ENCODE measurements at regions not wholly inside any gene's neighbourhood (a gene's known extent, or its start where the extent isn't known, plus 50 kb on each side); places are given as distances from the start of the nearest gene placed in this dataset.

GRCh38 chr2:185658750-185659149, 79.9 kb upstream of the FSIP2 start:
- H3K27me3 Mint-ChIP-seq (ENCODE audit: insufficient read depth), result no peaks in the 10 kb centered on the region
- DNase-seq, result no peak
- 100% methylated on average over 1 of the region's 2 CpGs; no CpG with 5 or more reads in 1 of the 2 experiments for WGBS, 2 experiments (ENCODE audit: insufficient coverage in 1 of 2, insufficient read length in 1 of 2)
- H3K36me3 ChIP-seq (ENCODE audit: control insufficient read depth, insufficient read depth, low read length), result no peaks in the 10 kb centered on the region
- H3K9me3 Mint-ChIP-seq, result no peaks in the 10 kb centered on the region
- H3K4me1 ChIP-seq (ENCODE audit: control insufficient read depth, insufficient read depth, low read length), result no peaks in the 10 kb centered on the region
- H3K4me3 ChIP-seq (ENCODE audit: low read length), result no peak overlapping the region
- H3K9ac ChIP-seq (ENCODE audit: extremely low read depth, low read length, poor library complexity, severe bottlenecking), result no peak overlapping the region
- no peaks in the 10 kb centered on the region for H3K4me1 Mint-ChIP-seq
- H3K27ac Mint-ChIP-seq, result no peak overlapping the region
- no peaks in the 10 kb centered on the region for H3K9me3 ChIP-seq (ENCODE audit: control insufficient read depth, low read length)
- no peak for TF ChIP-seq CTCF (conservative IDR thresholded peaks at IDR 0.05)
- no peak overlapping the region for H3K4me3 Mint-ChIP-seq
- no peak overlapping the region for H3K27ac ChIP-seq (ENCODE audit: low read depth, low read length)
- no peaks in the 10 kb centered on the region for H3K27me3 ChIP-seq (ENCODE audit: control insufficient read depth, insufficient read depth, low read length, poor library complexity, severe bottlenecking)
- H3K36me3 Mint-ChIP-seq (ENCODE audit: low read depth), result no peaks in the 10 kb centered on the region

- Histone ChIP-seq H3K9me3 (ENCODE audit: control insufficient read depth, low read length) (no peaks in the 10 kb centered on the region), H3K36me3 (ENCODE audit: control insufficient read depth, insufficient read depth, low read length) (no peaks in the 10 kb centered on the region), H3K27ac (ENCODE audit: low read depth, low read length) (no peak overlapping the region), H3K9ac (ENCODE audit: extremely low read depth, low read length, poor library complexity, severe bottlenecking) (no peak overlapping the region), H3K27me3 (ENCODE audit: control insufficient read depth, insufficient read depth, low read length, poor library complexity, severe bottlenecking) (no peaks in the 10 kb centered on the region), H3K4me3 (ENCODE audit: low read length) (no peak overlapping the region), H3K4me1 (ENCODE audit: control insufficient read depth, insufficient read depth, low read length) (peaks cover 3% of the 10 kb centered on the region)
- 71% methylated on average over 1 of the region's 1 CpG; no CpG with 5 or more reads in 1 of the 2 experiments for WGBS, 2 experiments (ENCODE audit: insufficient coverage in 1 of 2, insufficient read length in 1 of 2)
- no peak for DNase-seq
- no peaks in the 10 kb centered on the region for H3K9me3 Mint-ChIP-seq
- no peak overlapping the region for H3K27ac Mint-ChIP-seq
- H3K4me3 Mint-ChIP-seq, result no peak overlapping the region
- H3K27me3 Mint-ChIP-seq (ENCODE audit: insufficient read depth), result no peaks in the 10 kb centered on the region
- H3K36me3 Mint-ChIP-seq (ENCODE audit: low read depth), result no peaks in the 10 kb centered on the region
- H3K4me1 Mint-ChIP-seq, result peaks cover 6% of the 10 kb centered on the region
- no peak for TF ChIP-seq CTCF (conservative IDR thresholded peaks at IDR 0.05)
Measured at GRCh38 chr2:185663811-185664210, 74.8 kb upstream of the FSIP2 start.

DNA sequence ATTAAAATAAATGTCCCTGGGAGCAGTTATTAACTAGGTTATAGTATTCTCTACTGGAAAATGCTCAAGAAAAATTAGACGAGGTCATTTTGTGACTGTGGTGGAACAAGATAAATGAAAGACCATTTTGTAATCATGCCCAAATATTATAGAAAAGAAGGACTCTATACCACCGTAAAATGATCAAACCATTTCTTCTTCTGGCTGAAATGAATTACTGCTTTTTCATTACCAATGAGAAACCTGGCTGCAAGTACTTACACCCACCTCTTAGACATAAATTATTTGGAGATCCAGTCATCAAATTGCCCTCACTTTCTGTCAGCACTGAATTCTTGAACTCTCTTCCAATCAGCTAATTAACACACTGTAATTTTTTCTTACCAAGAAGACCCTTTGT, 74.2 kb upstream of the FSIP2 start:
- no peaks in the 10 kb centered on the region for H3K9me3 Mint-ChIP-seq

More for the DNA sequence above, 74.2 kb upstream of the FSIP2 start:
- no peaks in the 10 kb centered on the region for H3K36me3 Mint-ChIP-seq (ENCODE audit: low read depth)
- no peak overlapping the region for H3K27ac ChIP-seq (ENCODE audit: low read depth, low read length)
- H3K36me3 ChIP-seq (ENCODE audit: control insufficient read depth, insufficient read depth, low read length), result no peaks in the 10 kb centered on the region
- H3K9ac ChIP-seq (ENCODE audit: extremely low read depth, low read length, poor library complexity, severe bottlenecking), result no peak overlapping the region
- no peaks in the 10 kb centered on the region for H3K9me3 ChIP-seq (ENCODE audit: control insufficient read depth, low read length)
- H3K4me1 Mint-ChIP-seq, result peaks cover 6% of the 10 kb centered on the region
- H3K4me3 ChIP-seq (ENCODE audit: low read length), result no peak overlapping the region
- no peak overlapping the region for H3K27ac Mint-ChIP-seq
- no peak for DNase-seq
- H3K4me1 ChIP-seq (ENCODE audit: control insufficient read depth, insufficient read depth, low read length), result peaks cover 3% of the 10 kb centered on the region
- 98 to 100% methylated on average over 1 to 2 of the region's 2 CpGs for WGBS, 2 experiments (ENCODE audit: insufficient coverage in 1 of 2, insufficient read length in 1 of 2)
- TF ChIP-seq CTCF (conservative IDR thresholded peaks at IDR 0.05), result no peak
- no peaks in the 10 kb centered on the region for H3K27me3 ChIP-seq (ENCODE audit: control insufficient read depth, insufficient read depth, low read length, poor library complexity, severe bottlenecking)
- H3K27me3 Mint-ChIP-seq (ENCODE audit: insufficient read depth), result no peaks in the 10 kb centered on the region
- no peak overlapping the region for H3K4me3 Mint-ChIP-seq
